ENCODE measurements at regions not wholly inside any gene's neighbourhood (a gene's known extent, or its start where the extent isn't known, plus 50 kb on each side); places are given as distances from the start of the nearest gene placed in this dataset.

GRCh38 chr2:6392354-6392753 lies 473.4 kb downstream of the CMPK2 start:
- TF ChIP-seq EZH2phosphoT487 (IDR thresholded peaks at IDR 0.05; ENCODE audit: borderline replicate concordance) (no peak), CTCF (conservative IDR thresholded peaks at IDR 0.05; ENCODE audit: low read length) (no peak)
- Histone ChIP-seq H3K9ac (ENCODE audit: low read depth, low read length, poor library complexity, severe bottlenecking) (no peak overlapping the region), H3K36me3 (ENCODE audit: insufficient read depth, low read length) (no peaks in the 10 kb centered on the region)

GRCh38 chr2:6392966-6393365 lies 472.7 kb downstream of the CMPK2 start:
- H3K4me3 ChIP-seq (ENCODE audit: low read length, poor library complexity, severe bottlenecking), result no peak overlapping the region
- H3K9ac ChIP-seq (ENCODE audit: low read depth, low read length, poor library complexity, severe bottlenecking), result no peak overlapping the region
- no peak overlapping the region for H3K4me2 ChIP-seq (ENCODE audit: low read depth, low read length, poor library complexity, severe bottlenecking)
- H3K36me3 ChIP-seq (ENCODE audit: insufficient read depth, low read length), result no peaks in the 10 kb centered on the region
- no peak for TF ChIP-seq EZH2phosphoT487 (IDR thresholded peaks at IDR 0.05; ENCODE audit: borderline replicate concordance)
- TF ChIP-seq CTCF (conservative IDR thresholded peaks at IDR 0.05; ENCODE audit: low read length), result no peak
- no peak overlapping the region for H2AFZ ChIP-seq (ENCODE audit: low read length)
- no peaks in the 10 kb centered on the region for H3K9me2 ChIP-seq (replicated peaks; ENCODE audit: low read depth, low read length)
- no peaks in the 10 kb centered on the region for H4K20me1 ChIP-seq (ENCODE audit: insufficient read depth, low read length, poor library complexity, severe bottlenecking)
- H3K4me1 ChIP-seq (ENCODE audit: insufficient read depth, low read length, poor library complexity, severe bottlenecking), result no peaks in the 10 kb centered on the region
- no peaks in the 10 kb centered on the region for H3K27me3 ChIP-seq (ENCODE audit: insufficient read depth, low read length, poor library complexity, severe bottlenecking)
- no peaks in the 10 kb centered on the region for H3F3A ChIP-seq (ENCODE audit: low read depth)
- H3K79me2 ChIP-seq (ENCODE audit: insufficient read depth, low read length), result no peaks in the 10 kb centered on the region
- H3K9me3 ChIP-seq (ENCODE audit: insufficient read depth, low read depth, low read length), result no peaks in the 10 kb centered on the region; the same call in 1 of the 2 replicates

More at GRCh38 chr2:6392354-6392753, 473.4 kb downstream of the CMPK2 start:
- Histone ChIP-seq H3F3A (ENCODE audit: low read depth) (no peaks in the 10 kb centered on the region), H3K9me2 (replicated peaks; ENCODE audit: low read depth, low read length) (no peaks in the 10 kb centered on the region), H3K9me3 (ENCODE audit: insufficient read depth, low read depth, low read length) (no peaks in the 10 kb centered on the region; the same call in 1 of the 2 replicates), H3K79me2 (ENCODE audit: insufficient read depth, low read length) (no peaks in the 10 kb centered on the region), H3K27me3 (ENCODE audit: insufficient read depth, low read length, poor library complexity, severe bottlenecking) (no peaks in the 10 kb centered on the region), H3K4me3 (ENCODE audit: low read length, poor library complexity, severe bottlenecking) (no peak overlapping the region), H3K4me1 (ENCODE audit: insufficient read depth, low read length, poor library complexity, severe bottlenecking) (no peaks in the 10 kb centered on the region), H3K4me2 (ENCODE audit: low read depth, low read length, poor library complexity, severe bottlenecking) (no peak overlapping the region), H4K20me1 (ENCODE audit: insufficient read depth, low read length, poor library complexity, severe bottlenecking) (no peaks in the 10 kb centered on the region), H2AFZ (ENCODE audit: low read length) (no peak overlapping the region)

- H3K4me1 ChIP-seq (ENCODE audit: insufficient read depth, low read length, poor library complexity, severe bottlenecking), result no peaks in the 10 kb centered on the region
- TF ChIP-seq EZH2phosphoT487 (IDR thresholded peaks at IDR 0.05; ENCODE audit: borderline replicate concordance) (no peak), CTCF (conservative IDR thresholded peaks at IDR 0.05; ENCODE audit: low read length) (no peak)
- H3K4me2 ChIP-seq (ENCODE audit: low read depth, low read length, poor library complexity, severe bottlenecking), result no peak overlapping the region
- H3K36me3 ChIP-seq (ENCODE audit: insufficient read depth, low read length), result no peaks in the 10 kb centered on the region
- H2AFZ ChIP-seq (ENCODE audit: low read length), result no peak overlapping the region
- no peak overlapping the region for H3K4me3 ChIP-seq (ENCODE audit: low read length, poor library complexity, severe bottlenecking)
- H3K9ac ChIP-seq (ENCODE audit: low read depth, low read length, poor library complexity, severe bottlenecking), result no peak overlapping the region
- H3K9me3 ChIP-seq (ENCODE audit: insufficient read depth, low read depth, low read length), result no peaks in the 10 kb centered on the region; the same call in 1 of the 2 replicates
- H3K27me3 ChIP-seq (ENCODE audit: insufficient read depth, low read length, poor library complexity, severe bottlenecking), result no peaks in the 10 kb centered on the region
- no peaks in the 10 kb centered on the region for H3F3A ChIP-seq (ENCODE audit: low read depth)
- no peaks in the 10 kb centered on the region for H3K9me2 ChIP-seq (replicated peaks; ENCODE audit: low read depth, low read length)
- no peaks in the 10 kb centered on the region for H4K20me1 ChIP-seq (ENCODE audit: insufficient read depth, low read length, poor library complexity, severe bottlenecking)
- no peaks in the 10 kb centered on the region for H3K79me2 ChIP-seq (ENCODE audit: insufficient read depth, low read length)
Observed at GRCh38 chr2:6393819-6394218, 471.9 kb downstream of the CMPK2 start.

Data from Loucy (cell line).